Endodermal cell (in vitro differentiated cells): ENCODE measurements at regions not wholly inside any gene's neighbourhood (a gene's known extent, or its start where the extent isn't known, plus 50 kb on each side); places are given as distances from the start of the nearest gene placed in this dataset.
A peak's percentile ranks its signal among the peaks of the same experiment; 100 is the strongest.
"Not testable (repeated sequence)": the region's sequence is repeated elsewhere in the genome, so short reads cannot be mapped to it uniquely, and the experiment has no call there.

Source experiments
- DNase-seq: peaks from one replicate; pipeline ENCODE4 v3.0.0-alpha.2; 2017
- H3K27ac ChIP-seq: 2 replicates; pipeline ENCODE4 v1.5.1; 2013; ENCODE audit warnings: mild to moderate bottlenecking, low read depth, low read length, moderate library complexity
- H3K27me3 ChIP-seq: 2 replicates; pipeline ENCODE4 v1.6.1; 2013; ENCODE audit warnings: mild to moderate bottlenecking, low read length, moderate library complexity; ENCODE audit not compliant: insufficient read depth, control insufficient read depth, poor library complexity, severe bottlenecking
- H3K36me3 ChIP-seq: 2 replicates; pipeline ENCODE4 v1.7.0; 2013; ENCODE audit warnings: mild to moderate bottlenecking, low read length, moderate library complexity; ENCODE audit not compliant: control insufficient read depth, insufficient read depth
- H3K4me1 ChIP-seq: one replicate; pipeline ENCODE4 v1.7.0; 2013; ENCODE audit warnings: low read length; ENCODE audit not compliant: control insufficient read depth, insufficient read depth
- H3K4me3 ChIP-seq: 2 replicates; pipeline ENCODE4 v1.5.1; 2013; ENCODE audit warnings: mild to moderate bottlenecking, low read length, moderate library complexity
- H3K9ac ChIP-seq: 2 replicates; pipeline ENCODE4 v1.6.1; 2013; ENCODE audit warnings: mild to moderate bottlenecking, low read length, moderate library complexity; ENCODE audit not compliant: poor library complexity, severe bottlenecking; ENCODE audit errors: extremely low read depth
- H3K9me3 ChIP-seq: 2 replicates; pipeline ENCODE4 v1.6.1; 2013; ENCODE audit warnings: mild to moderate bottlenecking, low read length, moderate library complexity; ENCODE audit not compliant: control insufficient read depth
- H3K27ac Mint-ChIP-seq: 2 replicates; pipeline ENCODE4 v1.8.0; 2020; ENCODE audit warnings: mixed read lengths
- H3K27me3 Mint-ChIP-seq: 2 replicates; pipeline ENCODE4 v1.8.0; 2021; ENCODE audit warnings: mild to moderate bottlenecking, mixed read lengths; ENCODE audit not compliant: insufficient read depth
- H3K36me3 Mint-ChIP-seq: 2 replicates; pipeline ENCODE4 v1.8.0; 2020; ENCODE audit warnings: low read depth, mixed read lengths
- H3K4me1 Mint-ChIP-seq: 2 replicates; pipeline ENCODE4 v1.8.0; 2020; ENCODE audit warnings: mixed read lengths
- H3K4me3 Mint-ChIP-seq: 2 replicates; pipeline ENCODE4 v1.8.0; 2020; ENCODE audit warnings: mild to moderate bottlenecking, moderate library complexity, mixed read lengths
- H3K9me3 Mint-ChIP-seq: 2 replicates; pipeline ENCODE4 v1.8.0; 2020; ENCODE audit warnings: mild to moderate bottlenecking, mixed read lengths
- CTCF ChIP-seq: fragments of 200-600 bp; sonication (generic); conservative IDR thresholded peaks from 2 replicates; pipeline ENCODE4 v1.5.0; 2021; ENCODE audit warnings: antibody characterized with exemption, mild to moderate bottlenecking
- WGBS, 2 experiments: methylation state at CpG; one replicate each; pipeline versions ENCODE4 v1.1.5 to v1.1.7; 2013; ENCODE audit warnings: missing lambda C conversion rate in 2 of 2, mixed read lengths in 1 of 2; ENCODE audit not compliant: insufficient coverage in 1 of 2, insufficient read length in 1 of 2; 5-methylcytosine and 5-hydroxymethylcytosine counted together

- Histone ChIP-seq H3K36me3 (no peaks in the 10 kb centered on the region), H3K27me3 (no peaks in the 10 kb centered on the region), H3K4me3 (no peak overlapping the region), H3K4me1 (no peaks in the 10 kb centered on the region), H3K27ac (no peak overlapping the region), H3K9ac (no peak overlapping the region), H3K9me3 (no peaks in the 10 kb centered on the region)
- Mint-ChIP-seq H3K4me1 (no peaks in the 10 kb centered on the region), H3K9me3 (no peaks in the 10 kb centered on the region), H3K36me3 (no peaks in the 10 kb centered on the region), H3K4me3 (no peak overlapping the region), H3K27ac (no peak overlapping the region), H3K27me3 (no peaks in the 10 kb centered on the region)
- no peak for DNase-seq
- peak; percentile 19 for TF ChIP-seq CTCF
- WGBS, 2 experiments: no CpG with 5 or more reads among the region's 2 CpGs
Measured at GRCh38 chr12:90695415-90695814, 259.6 kb downstream of the CCER1 start.

GRCh38 chr12:90690120-90690519 is 264.9 kb downstream of the CCER1 start:
- no peak for DNase-seq
- no peak overlapping the region for H3K9ac ChIP-seq
- H3K4me1 Mint-ChIP-seq: no peaks in the 10 kb centered on the region
- H3K36me3 Mint-ChIP-seq: no peaks in the 10 kb centered on the region
- 100% methylated on average over 1 of the region's 1 CpG; no CpG with 5 or more reads in 1 of the 2 experiments for WGBS, 2 experiments
- H3K27me3 Mint-ChIP-seq: no peaks in the 10 kb centered on the region
- peaks cover 4% of the 10 kb centered on the region for H3K9me3 Mint-ChIP-seq
- no peaks in the 10 kb centered on the region for H3K9me3 ChIP-seq
- no peaks in the 10 kb centered on the region for H3K27me3 ChIP-seq
- no peak overlapping the region for H3K27ac Mint-ChIP-seq
- no peak overlapping the region for H3K4me3 Mint-ChIP-seq
- no peak overlapping the region for H3K4me3 ChIP-seq
- H3K27ac ChIP-seq: no peak overlapping the region
- no peaks in the 10 kb centered on the region for H3K36me3 ChIP-seq
- no peaks in the 10 kb centered on the region for H3K4me1 ChIP-seq
- TF ChIP-seq CTCF: no peak

GRCh38 chr12:90687682-90688081 is 267.3 kb downstream of the CCER1 start:
- H3K4me3 Mint-ChIP-seq, H3K27me3 ChIP-seq, H3K4me1 Mint-ChIP-seq, H3K27me3 Mint-ChIP-seq, H3K4me1 ChIP-seq, H3K9me3 Mint-ChIP-seq, H3K27ac ChIP-seq, H3K9ac ChIP-seq, DNase-seq, H3K27ac Mint-ChIP-seq, H3K4me3 ChIP-seq, H3K36me3 Mint-ChIP-seq, H3K36me3 ChIP-seq, H3K9me3 ChIP-seq: not testable (repeated sequence)

- no peaks in the 10 kb centered on the region for H3K4me1 ChIP-seq
- H3K36me3 ChIP-seq: no peaks in the 10 kb centered on the region
- no peak for TF ChIP-seq CTCF
- no peak overlapping the region for H3K9ac ChIP-seq
- no peaks in the 10 kb centered on the region for H3K27me3 Mint-ChIP-seq
- no peaks in the 10 kb centered on the region for H3K4me1 Mint-ChIP-seq
- H3K9me3 Mint-ChIP-seq: peaks cover 4% of the 10 kb centered on the region
- no peaks in the 10 kb centered on the region for H3K36me3 Mint-ChIP-seq
- H3K4me3 Mint-ChIP-seq: no peak overlapping the region
- no peak overlapping the region for H3K27ac ChIP-seq
- H3K9me3 ChIP-seq: no peaks in the 10 kb centered on the region
- H3K27me3 ChIP-seq: no peaks in the 10 kb centered on the region
- WGBS, 2 experiments: 100% methylated on average over 1 of the region's 3 CpGs; no CpG with 5 or more reads in 1 of the 2 experiments
- DNase-seq: no peak
- no peak overlapping the region for H3K27ac Mint-ChIP-seq
- H3K4me3 ChIP-seq: no peak overlapping the region
Measured at GRCh38 chr12:90683871-90684270, 271.1 kb downstream of the CCER1 start.
